ENCODE measurements at regions not wholly inside any gene's neighbourhood (a gene's known extent, or its start where the extent isn't known, plus 50 kb on each side); places are given as distances from the start of the nearest gene placed in this dataset.

GRCh38 chr15:45885801-45886200 is 251.0 kb downstream of the SQOR start:
- TF ChIP-seq MYC (IDR thresholded peaks at IDR 0.05; ENCODE audit: low read depth, low read length) (no peak), POLR2A (IDR thresholded peaks at IDR 0.05; ENCODE audit: extremely low read depth, insufficient read length) (no peak), CTCF (IDR thresholded peaks at IDR 0.05; ENCODE audit: low read depth, low read length) (no peak)
- no peak for DNase-seq (ENCODE audit: low read depth)
- H3K4me3 ChIP-seq (ENCODE audit: low read depth, low read length) = no peak overlapping the region

- H3K4me3 ChIP-seq (ENCODE audit: low read depth, low read length) = no peak overlapping the region
- no peak for DNase-seq (ENCODE audit: low read depth)
- TF ChIP-seq MAX (IDR thresholded peaks at IDR 0.05; ENCODE audit: low read depth, low read length) (no peak), POLR2A (IDR thresholded peaks at IDR 0.05; ENCODE audit: extremely low read depth, insufficient read length) (no peak)
These were observed 256.9 kb downstream of the SQOR start for GRCh38 chr15:45891766-45892165.

- H3K4me3 ChIP-seq (ENCODE audit: low read depth, low read length) = no peak overlapping the region
- TF ChIP-seq MYC (IDR thresholded peaks at IDR 0.05; ENCODE audit: low read depth, low read length) = no peak
- no peak for TF ChIP-seq CTCF (IDR thresholded peaks at IDR 0.05; ENCODE audit: low read depth, low read length)
- TF ChIP-seq MAX (IDR thresholded peaks at IDR 0.05; ENCODE audit: low read depth, low read length) = no peak
- TF ChIP-seq POLR2A (IDR thresholded peaks at IDR 0.05; ENCODE audit: extremely low read depth, insufficient read length) = no peak
- no peak for DNase-seq (ENCODE audit: low read depth)
These were observed 257.4 kb downstream of the SQOR start for GRCh38 chr15:45892182-45892581.

- H3K4me3 ChIP-seq (ENCODE audit: low read depth, low read length) = no peak overlapping the region
- no peak for DNase-seq (ENCODE audit: low read depth)
- TF ChIP-seq MYC (IDR thresholded peaks at IDR 0.05; ENCODE audit: low read depth, low read length) = no peak
- no peak for TF ChIP-seq MAX (IDR thresholded peaks at IDR 0.05; ENCODE audit: low read depth, low read length)
- TF ChIP-seq POLR2A (IDR thresholded peaks at IDR 0.05; ENCODE audit: extremely low read depth, insufficient read length) = no peak
- TF ChIP-seq CTCF (IDR thresholded peaks at IDR 0.05; ENCODE audit: low read depth, low read length) = no peak
These were observed 268.5 kb downstream of the SQOR start for GRCh38 chr15:45903283-45903682.

- DNase-seq (ENCODE audit: low read depth) = no peak
- TF ChIP-seq MYC (IDR thresholded peaks at IDR 0.05; ENCODE audit: low read depth, low read length) (no peak), MAX (IDR thresholded peaks at IDR 0.05; ENCODE audit: low read depth, low read length) (no peak), CTCF (IDR thresholded peaks at IDR 0.05; ENCODE audit: low read depth, low read length) (no peak), POLR2A (IDR thresholded peaks at IDR 0.05; ENCODE audit: extremely low read depth, insufficient read length) (no peak)
- H3K4me3 ChIP-seq (ENCODE audit: low read depth, low read length) = no peak overlapping the region
These were observed 269.2 kb downstream of the SQOR start for GRCh38 chr15:45904019-45904418.

- TF ChIP-seq POLR2A (IDR thresholded peaks at IDR 0.05; ENCODE audit: extremely low read depth, insufficient read length) = no peak
- TF ChIP-seq MAX (IDR thresholded peaks at IDR 0.05; ENCODE audit: low read depth, low read length) = no peak
- no peak for TF ChIP-seq CTCF (IDR thresholded peaks at IDR 0.05; ENCODE audit: low read depth, low read length)
- TF ChIP-seq MYC (IDR thresholded peaks at IDR 0.05; ENCODE audit: low read depth, low read length) = no peak
- no peak for DNase-seq (ENCODE audit: low read depth)
- H3K4me3 ChIP-seq (ENCODE audit: low read depth, low read length) = no peak overlapping the region
These were observed 271.4 kb downstream of the SQOR start for GRCh38 chr15:45906230-45906629.
